ENCODE measurements at regions not wholly inside any gene's neighbourhood (a gene's known extent, or its start where the extent isn't known, plus 50 kb on each side); places are given as distances from the start of the nearest gene placed in this dataset.

GRCh38 chr4:133287396-133287795 lies 138.3 kb downstream of the PCDH10 start:
- Mint-ChIP-seq H3K36me3 (no peaks in the 10 kb centered on the region), H3K9me3 (no peaks in the 10 kb centered on the region)
- POLR2A ChIA-PET, result no interaction called here

GRCh38 chr4:133278591-133278990 lies 129.5 kb downstream of the PCDH10 start:
- H3K9me3 Mint-ChIP-seq, result peaks cover 11% of the 10 kb centered on the region
- POLR2A ChIA-PET, result no interaction called here
- ATAC-seq (no peak), DNase-seq (ENCODE audit: low spot score) (no peak)
- no peaks in the 10 kb centered on the region for H3K27me3 Mint-ChIP-seq (ENCODE audit: low read depth)
- H3K27ac Mint-ChIP-seq, result no peak overlapping the region
- H3K4me3 Mint-ChIP-seq, result no peak overlapping the region
- H3K36me3 Mint-ChIP-seq, result peaks cover 15% of the 10 kb centered on the region
- CTCF ChIA-PET, result no interaction called here
- peaks cover 5% of the 10 kb centered on the region; the same call in 1 of the 2 replicates for H3K4me1 Mint-ChIP-seq
- TF ChIP-seq STAT6 (CRISPR knock-in tag; conservative IDR thresholded peaks at IDR 0.05; ENCODE audit: low read depth) (no peak), ATF3 (CRISPR knock-in tag; conservative IDR thresholded peaks at IDR 0.05) (no peak), PREB (CRISPR knock-in tag; IDR thresholded peaks at IDR 0.05; ENCODE audit: borderline replicate concordance) (no peak), AR (CRISPR knock-in tag; IDR thresholded peaks at IDR 0.05) (no peak), MYBL2 (CRISPR knock-in tag; IDR thresholded peaks at IDR 0.05) (no peak), ZNF232 (CRISPR knock-in tag; IDR thresholded peaks at IDR 0.05) (no peak), JUN (CRISPR knock-in tag; IDR thresholded peaks at IDR 0.05) (no peak), ZNF532 (CRISPR knock-in tag; IDR thresholded peaks at IDR 0.05; ENCODE audit: borderline replicate concordance) (no peak)

More at GRCh38 chr4:133287396-133287795, 138.3 kb downstream of the PCDH10 start:
- Mint-ChIP-seq H3K27ac (no peak overlapping the region), H3K4me3 (no peak overlapping the region), H3K4me1 (no peaks in the 10 kb centered on the region), H3K27me3 (ENCODE audit: low read depth) (no peaks in the 10 kb centered on the region)
- DNase-seq (ENCODE audit: low spot score) (no peak), ATAC-seq (no peak)
- TF ChIP-seq ZNF512 (CRISPR knock-in tag; IDR thresholded peaks at IDR 0.05; ENCODE audit: borderline replicate concordance) (no peak), ZNF532 (CRISPR knock-in tag; IDR thresholded peaks at IDR 0.05; ENCODE audit: borderline replicate concordance) (no peak)
- CTCF ChIA-PET, result no interaction called here

All from WTC11 (cell line).